GM23338 (cell line): ENCODE measurements at regions not wholly inside any gene's neighbourhood (a gene's known extent, or its start where the extent isn't known, plus 50 kb on each side); places are given as distances from the start of the nearest gene placed in this dataset.

Experiments used
- ATAC-seq: fragments of 200-7000 bp; cut with Tn5 transposase; 3 replicates; pipeline ENCODE4 v1.9.1; 2020
- DNase-seq: peaks from one replicate; pipeline ENCODE4 v3.0.0-alpha.2; 2015; ENCODE audit warnings: low spot score
- H2AFZ ChIP-seq: fragments of 200-600 bp; sonication (generic); 2 replicates; pipeline ENCODE4 v1.8.0; 2016; ENCODE audit warnings: antibody characterized with exemption, mild to moderate bottlenecking, moderate library complexity
- H3F3A ChIP-seq: fragments of 200-600 bp; sonication (generic); replicated peaks from 2 replicates; pipeline ENCODE4 v1.8.0; 2017; ENCODE audit warnings: antibody characterized with exemption, mixed run types, low read depth
- H3K27ac ChIP-seq: fragments of 200-600 bp; sonication (generic); 2 replicates; pipeline ENCODE4 v1.6.1; 2016; ENCODE audit warnings: low read depth
- H3K27me3 ChIP-seq: fragments of 200-600 bp; sonication (generic); 2 replicates; pipeline ENCODE4 v1.8.0; 2016; ENCODE audit warnings: mild to moderate bottlenecking, mixed run types, moderate library complexity; ENCODE audit not compliant: insufficient read depth
- H3K36me3 ChIP-seq: fragments of 200-600 bp; sonication (generic); 2 replicates; pipeline ENCODE4 v1.8.0; 2016; ENCODE audit warnings: mild to moderate bottlenecking; ENCODE audit not compliant: insufficient read depth
- H3K4me1 ChIP-seq: fragments of 200-600 bp; sonication (generic); 2 replicates; pipeline ENCODE4 v1.8.0; 2016; ENCODE audit warnings: mild to moderate bottlenecking, moderate library complexity; ENCODE audit not compliant: insufficient read depth
- H3K4me2 ChIP-seq: fragments of 200-600 bp; sonication (generic); 2 replicates; pipeline ENCODE4 v1.7.1; 2017; ENCODE audit warnings: mixed run types
- H3K4me3 ChIP-seq: fragments of 200-600 bp; sonication (generic); 2 replicates; pipeline ENCODE4 v1.6.1; 2016; ENCODE audit warnings: mixed run types
- H3K79me2 ChIP-seq: fragments of 200-600 bp; sonication (generic); replicated peaks from 2 replicates; pipeline ENCODE4 v1.8.0; 2017; ENCODE audit warnings: mild to moderate bottlenecking; ENCODE audit not compliant: insufficient read depth
- H3K9me2 ChIP-seq: fragments of 200-600 bp; sonication (generic); 2 replicates; pipeline ENCODE4 v1.8.0; 2017; ENCODE audit not compliant: insufficient read depth
- H4K20me1 ChIP-seq: fragments of 200-600 bp; sonication (generic); replicated peaks from 2 replicates; pipeline ENCODE4 v1.8.0; 2017; ENCODE audit warnings: mild to moderate bottlenecking; ENCODE audit not compliant: insufficient read depth
- H3K27ac Mint-ChIP-seq: 2 replicates; pipeline ENCODE4 v1.8.0; 2020; ENCODE audit warnings: inconsistent platforms, mild to moderate bottlenecking, moderate library complexity, mixed read lengths
- H3K27me3 Mint-ChIP-seq: 3 replicates; pipeline ENCODE4 v1.8.0; 2022; ENCODE audit warnings: low read depth, mild to moderate bottlenecking, moderate library complexity, mixed read lengths, inconsistent platforms; ENCODE audit not compliant: insufficient read depth, poor library complexity
- H3K36me3 Mint-ChIP-seq: 3 replicates; pipeline ENCODE4 v1.8.0; 2021; ENCODE audit warnings: low read depth, mild to moderate bottlenecking, inconsistent platforms, moderate library complexity, mixed read lengths
- H3K4me1 Mint-ChIP-seq: 3 replicates; pipeline ENCODE4 v1.8.0; 2020; ENCODE audit warnings: mild to moderate bottlenecking, inconsistent platforms, mixed read lengths
- H3K4me3 Mint-ChIP-seq: 3 replicates; pipeline ENCODE4 v1.8.0; 2021; ENCODE audit warnings: moderate library complexity, mild to moderate bottlenecking, inconsistent platforms, mixed read lengths
- H3K9me3 Mint-ChIP-seq: 3 replicates; pipeline ENCODE4 v1.8.0; 2020; ENCODE audit warnings: moderate library complexity, mild to moderate bottlenecking, inconsistent platforms, mixed read lengths
- EZH2 ChIP-seq: fragments of 200-600 bp; sonication (generic); IDR thresholded peaks from one replicate; pipeline ENCODE4 v1.8.0; 2017; ENCODE audit warnings: antibody characterized with exemption, mild to moderate bottlenecking, low read depth; ENCODE audit not compliant: unreplicated experiment
- JUNB ChIP-seq: IDR thresholded peaks from one replicate; pipeline ENCODE4 v1.6.1; 2016; ENCODE audit warnings: antibody characterized with exemption; ENCODE audit not compliant: unreplicated experiment
- NANOG ChIP-seq: IDR thresholded peaks from 2 replicates; pipeline ENCODE4 v1.6.1; 2016; ENCODE audit warnings: antibody characterized with exemption, borderline replicate concordance
- STAT1 ChIP-seq: IDR thresholded peaks from one replicate; pipeline ENCODE4 v1.6.1; 2016; ENCODE audit warnings: antibody characterized with exemption; ENCODE audit not compliant: unreplicated experiment
- ZNF114 ChIP-seq: fragments of 250-450 bp; sonication (Bioruptor Pico); IDR thresholded peaks from 2 replicates; pipeline ENCODE4 v1.5.0; 2020; ENCODE audit warnings: mild to moderate bottlenecking, moderate library complexity
- ZNF331 ChIP-seq: fragments of 250-450 bp; sonication (Bioruptor Pico); IDR thresholded peaks from 2 replicates; pipeline ENCODE4 v1.5.0; 2020; ENCODE audit warnings: low read depth, mild to moderate bottlenecking, moderate library complexity
- TF ChIP-seq, protein P1 (sequence below): IDR thresholded peaks from one replicate; pipeline ENCODE4 v1.6.1; 2018; ENCODE audit warnings: antibody characterized with exemption; ENCODE audit not compliant: unreplicated experiment
- TF ChIP-seq, protein P2 (sequence below), 2 experiments: fragments of 200-600 bp in 1 of 2; sonication (generic) in 1 of 2; conservative IDR thresholded peaks; 2 replicates each; pipeline versions ENCODE4 v1.5.1 to v1.6.1; 2016 to 2017; ENCODE audit warnings: antibody characterized with exemption in 2 of 2, low read depth in 2 of 2, mild to moderate bottlenecking in 2 of 2, moderate library complexity in 1 of 2
- TF ChIP-seq, protein P3 (sequence below): fragments of 250-450 bp; sonication (Bioruptor Pico); IDR thresholded peaks from 2 replicates; pipeline ENCODE4 v1.5.0; 2020; ENCODE audit warnings: mild to moderate bottlenecking, moderate library complexity
- TF ChIP-seq, protein P4 (sequence below): IDR thresholded peaks from 2 replicates; pipeline ENCODE4 v1.6.1; 2016; ENCODE audit warnings: antibody characterized with exemption

DNA sequence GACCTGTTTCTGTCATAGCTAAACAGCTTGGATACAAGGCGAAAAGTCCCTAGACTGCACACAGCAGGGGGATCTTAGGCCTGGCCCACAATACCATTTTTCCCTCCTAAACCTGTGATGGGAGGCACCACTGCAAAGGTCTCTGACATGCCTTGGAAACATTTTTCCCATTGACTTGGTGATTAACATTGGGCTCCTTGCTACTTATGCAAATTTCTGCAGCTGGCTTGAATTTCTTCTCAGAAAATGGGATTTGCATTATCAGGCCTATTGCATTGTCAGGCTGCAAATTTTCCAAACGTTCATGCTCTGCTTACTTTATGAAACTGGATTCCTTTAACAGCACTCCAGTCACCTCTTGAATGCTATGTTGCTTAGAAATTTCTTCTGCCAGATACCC is 136.2 kb upstream of the TSHZ3 start (continued):
- TF ChIP-seq, protein P1, sequence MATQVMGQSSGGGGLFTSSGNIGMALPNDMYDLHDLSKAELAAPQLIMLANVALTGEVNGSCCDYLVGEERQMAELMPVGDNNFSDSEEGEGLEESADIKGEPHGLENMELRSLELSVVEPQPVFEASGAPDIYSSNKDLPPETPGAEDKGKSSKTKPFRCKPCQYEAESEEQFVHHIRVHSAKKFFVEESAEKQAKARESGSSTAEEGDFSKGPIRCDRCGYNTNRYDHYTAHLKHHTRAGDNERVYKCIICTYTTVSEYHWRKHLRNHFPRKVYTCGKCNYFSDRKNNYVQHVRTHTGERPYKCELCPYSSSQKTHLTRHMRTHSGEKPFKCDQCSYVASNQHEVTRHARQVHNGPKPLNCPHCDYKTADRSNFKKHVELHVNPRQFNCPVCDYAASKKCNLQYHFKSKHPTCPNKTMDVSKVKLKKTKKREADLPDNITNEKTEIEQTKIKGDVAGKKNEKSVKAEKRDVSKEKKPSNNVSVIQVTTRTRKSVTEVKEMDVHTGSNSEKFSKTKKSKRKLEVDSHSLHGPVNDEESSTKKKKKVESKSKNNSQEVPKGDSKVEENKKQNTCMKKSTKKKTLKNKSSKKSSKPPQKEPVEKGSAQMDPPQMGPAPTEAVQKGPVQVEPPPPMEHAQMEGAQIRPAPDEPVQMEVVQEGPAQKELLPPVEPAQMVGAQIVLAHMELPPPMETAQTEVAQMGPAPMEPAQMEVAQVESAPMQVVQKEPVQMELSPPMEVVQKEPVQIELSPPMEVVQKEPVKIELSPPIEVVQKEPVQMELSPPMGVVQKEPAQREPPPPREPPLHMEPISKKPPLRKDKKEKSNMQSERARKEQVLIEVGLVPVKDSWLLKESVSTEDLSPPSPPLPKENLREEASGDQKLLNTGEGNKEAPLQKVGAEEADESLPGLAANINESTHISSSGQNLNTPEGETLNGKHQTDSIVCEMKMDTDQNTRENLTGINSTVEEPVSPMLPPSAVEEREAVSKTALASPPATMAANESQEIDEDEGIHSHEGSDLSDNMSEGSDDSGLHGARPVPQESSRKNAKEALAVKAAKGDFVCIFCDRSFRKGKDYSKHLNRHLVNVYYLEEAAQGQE = no peak
- TF ChIP-seq, protein P2, sequence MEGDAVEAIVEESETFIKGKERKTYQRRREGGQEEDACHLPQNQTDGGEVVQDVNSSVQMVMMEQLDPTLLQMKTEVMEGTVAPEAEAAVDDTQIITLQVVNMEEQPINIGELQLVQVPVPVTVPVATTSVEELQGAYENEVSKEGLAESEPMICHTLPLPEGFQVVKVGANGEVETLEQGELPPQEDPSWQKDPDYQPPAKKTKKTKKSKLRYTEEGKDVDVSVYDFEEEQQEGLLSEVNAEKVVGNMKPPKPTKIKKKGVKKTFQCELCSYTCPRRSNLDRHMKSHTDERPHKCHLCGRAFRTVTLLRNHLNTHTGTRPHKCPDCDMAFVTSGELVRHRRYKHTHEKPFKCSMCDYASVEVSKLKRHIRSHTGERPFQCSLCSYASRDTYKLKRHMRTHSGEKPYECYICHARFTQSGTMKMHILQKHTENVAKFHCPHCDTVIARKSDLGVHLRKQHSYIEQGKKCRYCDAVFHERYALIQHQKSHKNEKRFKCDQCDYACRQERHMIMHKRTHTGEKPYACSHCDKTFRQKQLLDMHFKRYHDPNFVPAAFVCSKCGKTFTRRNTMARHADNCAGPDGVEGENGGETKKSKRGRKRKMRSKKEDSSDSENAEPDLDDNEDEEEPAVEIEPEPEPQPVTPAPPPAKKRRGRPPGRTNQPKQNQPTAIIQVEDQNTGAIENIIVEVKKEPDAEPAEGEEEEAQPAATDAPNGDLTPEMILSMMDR (conservative IDR thresholded peaks at IDR 0.05; ENCODE audit: low read depth in 2 of 2) = no peak
- no peak for TF ChIP-seq EZH2

DNA sequence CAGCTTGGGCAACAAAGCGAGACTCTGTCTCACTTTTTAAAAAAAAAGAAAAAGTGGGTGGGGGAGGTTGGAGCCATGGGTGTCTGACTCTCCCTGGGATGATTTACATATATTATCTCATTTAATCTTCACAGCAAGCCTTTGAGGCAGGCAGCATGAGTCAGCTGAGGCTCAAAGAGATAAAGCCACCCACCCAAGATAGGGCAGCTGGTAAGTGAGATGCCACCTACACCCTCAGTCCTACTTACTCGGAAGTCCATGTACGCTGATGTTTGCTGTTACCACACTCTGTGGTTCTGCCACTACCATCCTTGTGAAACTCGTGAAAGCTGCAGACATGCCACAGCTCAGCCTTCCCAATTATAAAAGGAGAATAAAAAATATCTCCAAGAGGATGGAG is 142.0 kb upstream of the TSHZ3 start:
- peaks cover 2% of the 10 kb centered on the region; the same call in 1 of the 3 replicates for H3K4me1 Mint-ChIP-seq
- peaks cover 16% of the 10 kb centered on the region for H3K9me3 Mint-ChIP-seq
- no peak for TF ChIP-seq JUNB
- TF ChIP-seq, protein P3, sequence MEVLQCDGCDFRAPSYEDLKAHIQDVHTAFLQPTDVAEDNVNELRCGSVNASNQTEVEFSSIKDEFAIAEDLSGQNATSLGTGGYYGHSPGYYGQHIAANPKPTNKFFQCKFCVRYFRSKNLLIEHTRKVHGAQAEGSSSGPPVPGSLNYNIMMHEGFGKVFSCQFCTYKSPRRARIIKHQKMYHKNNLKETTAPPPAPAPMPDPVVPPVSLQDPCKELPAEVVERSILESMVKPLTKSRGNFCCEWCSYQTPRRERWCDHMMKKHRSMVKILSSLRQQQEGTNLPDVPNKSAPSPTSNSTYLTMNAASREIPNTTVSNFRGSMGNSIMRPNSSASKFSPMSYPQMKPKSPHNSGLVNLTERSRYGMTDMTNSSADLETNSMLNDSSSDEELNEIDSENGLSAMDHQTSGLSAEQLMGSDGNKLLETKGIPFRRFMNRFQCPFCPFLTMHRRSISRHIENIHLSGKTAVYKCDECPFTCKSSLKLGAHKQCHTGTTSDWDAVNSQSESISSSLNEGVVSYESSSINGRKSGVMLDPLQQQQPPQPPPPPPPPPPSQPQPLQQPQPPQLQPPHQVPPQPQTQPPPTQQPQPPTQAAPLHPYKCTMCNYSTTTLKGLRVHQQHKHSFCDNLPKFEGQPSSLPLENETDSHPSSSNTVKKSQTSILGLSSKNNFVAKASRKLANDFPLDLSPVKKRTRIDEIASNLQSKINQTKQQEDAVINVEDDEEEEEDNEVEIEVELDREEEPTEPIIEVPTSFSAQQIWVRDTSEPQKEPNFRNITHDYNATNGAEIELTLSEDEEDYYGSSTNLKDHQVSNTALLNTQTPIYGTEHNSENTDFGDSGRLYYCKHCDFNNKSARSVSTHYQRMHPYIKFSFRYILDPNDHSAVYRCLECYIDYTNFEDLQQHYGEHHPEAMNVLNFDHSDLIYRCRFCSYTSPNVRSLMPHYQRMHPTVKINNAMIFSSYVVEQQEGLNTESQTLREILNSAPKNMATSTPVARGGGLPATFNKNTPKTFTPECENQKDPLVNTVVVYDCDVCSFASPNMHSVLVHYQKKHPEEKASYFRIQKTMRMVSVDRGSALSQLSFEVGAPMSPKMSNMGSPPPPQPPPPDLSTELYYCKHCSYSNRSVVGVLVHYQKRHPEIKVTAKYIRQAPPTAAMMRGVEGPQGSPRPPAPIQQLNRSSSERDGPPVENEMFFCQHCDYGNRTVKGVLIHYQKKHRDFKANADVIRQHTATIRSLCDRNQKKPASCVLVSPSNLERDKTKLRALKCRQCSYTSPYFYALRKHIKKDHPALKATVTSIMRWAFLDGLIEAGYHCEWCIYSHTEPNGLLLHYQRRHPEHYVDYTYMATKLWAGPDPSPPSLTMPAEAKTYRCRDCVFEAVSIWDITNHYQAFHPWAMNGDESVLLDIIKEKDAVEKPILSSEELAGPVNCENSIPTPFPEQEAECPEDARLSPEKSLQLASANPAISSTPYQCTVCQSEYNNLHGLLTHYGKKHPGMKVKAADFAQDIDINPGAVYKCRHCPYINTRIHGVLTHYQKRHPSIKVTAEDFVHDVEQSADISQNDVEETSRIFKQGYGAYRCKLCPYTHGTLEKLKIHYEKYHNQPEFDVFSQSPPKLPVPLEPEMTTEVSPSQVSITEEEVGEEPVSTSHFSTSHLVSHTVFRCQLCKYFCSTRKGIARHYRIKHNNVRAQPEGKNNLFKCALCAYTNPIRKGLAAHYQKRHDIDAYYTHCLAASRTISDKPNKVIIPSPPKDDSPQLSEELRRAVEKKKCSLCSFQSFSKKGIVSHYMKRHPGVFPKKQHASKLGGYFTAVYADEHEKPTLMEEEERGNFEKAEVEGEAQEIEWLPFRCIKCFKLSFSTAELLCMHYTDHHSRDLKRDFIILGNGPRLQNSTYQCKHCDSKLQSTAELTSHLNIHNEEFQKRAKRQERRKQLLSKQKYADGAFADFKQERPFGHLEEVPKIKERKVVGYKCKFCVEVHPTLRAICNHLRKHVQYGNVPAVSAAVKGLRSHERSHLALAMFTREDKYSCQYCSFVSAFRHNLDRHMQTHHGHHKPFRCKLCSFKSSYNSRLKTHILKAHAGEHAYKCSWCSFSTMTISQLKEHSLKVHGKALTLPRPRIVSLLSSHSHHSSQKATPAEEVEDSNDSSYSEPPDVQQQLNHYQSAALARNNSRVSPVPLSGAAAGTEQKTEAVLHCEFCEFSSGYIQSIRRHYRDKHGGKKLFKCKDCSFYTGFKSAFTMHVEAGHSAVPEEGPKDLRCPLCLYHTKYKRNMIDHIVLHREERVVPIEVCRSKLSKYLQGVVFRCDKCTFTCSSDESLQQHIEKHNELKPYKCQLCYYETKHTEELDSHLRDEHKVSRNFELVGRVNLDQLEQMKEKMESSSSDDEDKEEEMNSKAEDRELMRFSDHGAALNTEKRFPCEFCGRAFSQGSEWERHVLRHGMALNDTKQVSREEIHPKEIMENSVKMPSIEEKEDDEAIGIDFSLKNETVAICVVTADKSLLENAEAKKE (CRISPR knock-in tag) = no peak
- TF ChIP-seq ZNF331 (CRISPR knock-in tag) = no peak
- TF ChIP-seq, protein P2 (conservative IDR thresholded peaks at IDR 0.05; ENCODE audit: low read depth in 2 of 2) = no peak
- no peak for TF ChIP-seq STAT1
- no peak for TF ChIP-seq NANOG
- TF ChIP-seq EZH2 = no peak
- TF ChIP-seq, protein P4, sequence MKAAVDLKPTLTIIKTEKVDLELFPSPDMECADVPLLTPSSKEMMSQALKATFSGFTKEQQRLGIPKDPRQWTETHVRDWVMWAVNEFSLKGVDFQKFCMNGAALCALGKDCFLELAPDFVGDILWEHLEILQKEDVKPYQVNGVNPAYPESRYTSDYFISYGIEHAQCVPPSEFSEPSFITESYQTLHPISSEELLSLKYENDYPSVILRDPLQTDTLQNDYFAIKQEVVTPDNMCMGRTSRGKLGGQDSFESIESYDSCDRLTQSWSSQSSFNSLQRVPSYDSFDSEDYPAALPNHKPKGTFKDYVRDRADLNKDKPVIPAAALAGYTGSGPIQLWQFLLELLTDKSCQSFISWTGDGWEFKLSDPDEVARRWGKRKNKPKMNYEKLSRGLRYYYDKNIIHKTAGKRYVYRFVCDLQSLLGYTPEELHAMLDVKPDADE = no peak
- TF ChIP-seq ZNF114 = no peak
- Histone ChIP-seq H3K79me2 (no peaks in the 10 kb centered on the region), H4K20me1 (no peaks in the 10 kb centered on the region), H3K4me3 (no peak overlapping the region), H3K4me2 (no peak overlapping the region), H3K27ac (no peak overlapping the region), H3K4me1 (no peaks in the 10 kb centered on the region), H2AFZ (no peak overlapping the region), H3K27me3 (no peaks in the 10 kb centered on the region), H3K9me2 (peaks cover 20% of the 10 kb centered on the region), H3K36me3 (no peaks in the 10 kb centered on the region; the same call in 1 of the 2 replicates), H3F3A (no peaks in the 10 kb centered on the region)
- H3K27me3 Mint-ChIP-seq = no peaks in the 10 kb centered on the region
- H3K4me3 Mint-ChIP-seq = no peak overlapping the region
- no peak overlapping the region for H3K27ac Mint-ChIP-seq
- H3K36me3 Mint-ChIP-seq = peaks cover 8% of the 10 kb centered on the region
- ATAC-seq = no peak
- DNase-seq = no peak
